Mammary epithelial cell (primary cell): ENCODE measurements at regions not wholly inside any gene's neighbourhood (a gene's known extent, or its start where the extent isn't known, plus 50 kb on each side); places are given as distances from the start of the nearest gene placed in this dataset.

Experiments used
- EZH2 ChIP-seq: IDR thresholded peaks from 2 replicates; pipeline ENCODE4 v1.6.1; 2012; ENCODE audit warnings: low read length, inconsistent platforms, borderline replicate concordance
- TF ChIP-seq, protein P1 (sequence below), 2 donors: IDR thresholded peaks in 1 of 2; conservative IDR thresholded peaks in 1 of 2; 2 replicates each; pipeline ENCODE4 v1.5.1; 2011 to 2012; ENCODE audit warnings: inconsistent platforms in 2 of 2, low read length in 2 of 2, mild to moderate bottlenecking in 2 of 2, control low read depth in 1 of 2, low read depth in 1 of 2; ENCODE audit not compliant: insufficient read depth in 1 of 2; ENCODE audit errors: extremely low read depth in 1 of 2

- no peak for TF ChIP-seq EZH2
- TF ChIP-seq, protein P1, sequence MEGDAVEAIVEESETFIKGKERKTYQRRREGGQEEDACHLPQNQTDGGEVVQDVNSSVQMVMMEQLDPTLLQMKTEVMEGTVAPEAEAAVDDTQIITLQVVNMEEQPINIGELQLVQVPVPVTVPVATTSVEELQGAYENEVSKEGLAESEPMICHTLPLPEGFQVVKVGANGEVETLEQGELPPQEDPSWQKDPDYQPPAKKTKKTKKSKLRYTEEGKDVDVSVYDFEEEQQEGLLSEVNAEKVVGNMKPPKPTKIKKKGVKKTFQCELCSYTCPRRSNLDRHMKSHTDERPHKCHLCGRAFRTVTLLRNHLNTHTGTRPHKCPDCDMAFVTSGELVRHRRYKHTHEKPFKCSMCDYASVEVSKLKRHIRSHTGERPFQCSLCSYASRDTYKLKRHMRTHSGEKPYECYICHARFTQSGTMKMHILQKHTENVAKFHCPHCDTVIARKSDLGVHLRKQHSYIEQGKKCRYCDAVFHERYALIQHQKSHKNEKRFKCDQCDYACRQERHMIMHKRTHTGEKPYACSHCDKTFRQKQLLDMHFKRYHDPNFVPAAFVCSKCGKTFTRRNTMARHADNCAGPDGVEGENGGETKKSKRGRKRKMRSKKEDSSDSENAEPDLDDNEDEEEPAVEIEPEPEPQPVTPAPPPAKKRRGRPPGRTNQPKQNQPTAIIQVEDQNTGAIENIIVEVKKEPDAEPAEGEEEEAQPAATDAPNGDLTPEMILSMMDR (conservative IDR thresholded peaks at IDR 0.05 in 1 of 2, IDR thresholded peaks at IDR 0.05 in 1 of 2; ENCODE audit: extremely low read depth in 1 of 2, insufficient read depth in 1 of 2, low read depth in 1 of 2, low read length in 2 of 2) = peak in 1 of 2 donors; percentile 20
Measured at GRCh38 chr2:193885419-193885818, 1690.7 kb upstream of the TMEFF2 start.
